ENCODE measurements at regions not wholly inside any gene's neighbourhood (a gene's known extent, or its start where the extent isn't known, plus 50 kb on each side); places are given as distances from the start of the nearest gene placed in this dataset.
"Not testable (repeated sequence)": the region's sequence is repeated elsewhere in the genome, so short reads cannot be mapped to it uniquely, and the experiment has no call there.

DNA sequence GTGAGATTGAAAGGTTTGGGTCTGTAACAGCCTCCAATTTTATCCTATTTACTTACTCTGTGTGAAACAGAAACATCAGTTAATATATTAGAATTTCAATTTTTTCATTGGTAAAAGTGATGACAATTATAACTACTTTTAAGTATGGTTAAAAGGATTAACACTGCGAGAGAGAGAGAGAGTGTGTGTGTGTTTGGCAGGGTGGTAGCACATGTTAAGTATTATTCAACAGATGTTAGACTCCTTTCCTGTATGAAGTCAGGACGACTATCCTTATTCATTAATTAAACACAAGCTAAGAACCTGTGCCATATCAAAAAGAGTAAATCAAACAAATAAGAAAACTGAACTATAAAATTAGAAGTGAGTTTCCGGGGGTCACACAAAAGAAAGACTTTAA is 662.5 kb downstream of the PLPP3 start:
- DNase-seq (ENCODE audit: low spot score), result no peak

DNA sequence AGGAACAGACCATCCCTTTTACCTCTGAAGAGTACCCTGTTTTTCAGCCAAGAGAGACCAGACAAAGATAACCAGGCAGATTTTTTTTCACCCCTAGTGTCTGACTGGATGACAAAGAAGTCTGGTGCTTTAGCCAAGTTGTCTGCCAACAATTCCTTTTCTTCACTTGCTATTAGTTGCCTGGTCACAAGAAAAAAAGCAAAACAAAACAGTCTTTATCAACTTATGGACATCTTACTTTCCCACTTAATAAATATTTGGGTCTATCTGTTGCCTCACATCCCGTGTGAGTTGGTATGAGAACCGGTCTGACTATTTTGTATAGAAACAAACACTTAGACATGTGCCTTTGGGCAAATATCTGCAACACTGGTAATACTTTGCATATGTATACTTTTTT is 662.9 kb downstream of the PLPP3 start:
- DNase-seq (ENCODE audit: low spot score), result no peak

DNA sequence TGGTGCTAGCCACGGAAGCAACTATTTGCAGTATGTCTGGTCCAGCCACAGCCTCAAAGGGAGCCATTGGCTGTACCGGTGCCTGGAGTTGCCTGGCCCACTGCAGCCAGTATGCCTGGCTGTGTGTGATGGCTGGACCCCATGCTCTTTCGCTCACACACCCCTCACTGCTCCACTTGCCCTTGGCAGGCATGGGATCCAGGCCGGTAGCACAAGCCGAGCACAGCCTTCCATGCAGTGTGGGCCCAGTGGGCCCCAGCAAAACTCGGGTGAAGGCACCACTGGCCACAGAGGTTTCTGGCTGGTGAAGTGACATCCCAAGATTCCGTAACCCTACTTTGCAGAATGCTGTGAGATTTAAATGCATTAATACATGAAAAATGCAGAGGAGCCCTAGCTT is 665.8 kb downstream of the PLPP3 start:
- DNase-seq (ENCODE audit: low spot score), result no peak

DNA sequence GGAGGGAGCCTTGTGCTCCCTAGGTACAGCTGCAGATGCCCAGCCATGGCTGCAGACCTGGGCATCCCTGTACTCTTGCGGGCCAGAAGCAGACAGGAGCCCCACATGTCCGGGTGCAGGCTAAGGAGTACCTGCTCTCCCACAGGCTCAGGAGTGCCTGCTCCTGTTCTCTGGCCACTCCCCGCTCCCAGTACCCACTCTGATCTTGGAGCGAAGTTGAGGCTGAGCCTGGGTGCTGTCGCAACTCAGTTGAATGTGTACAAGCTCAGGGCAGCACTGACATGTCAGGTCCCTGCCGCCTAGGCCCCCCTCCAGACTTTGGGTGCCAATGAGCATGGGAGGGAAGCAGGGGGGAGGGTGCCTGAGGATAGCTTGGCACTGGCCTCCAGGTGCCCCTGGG is 666.9 kb downstream of the PLPP3 start:
- no peak for DNase-seq (ENCODE audit: low spot score)

DNA sequence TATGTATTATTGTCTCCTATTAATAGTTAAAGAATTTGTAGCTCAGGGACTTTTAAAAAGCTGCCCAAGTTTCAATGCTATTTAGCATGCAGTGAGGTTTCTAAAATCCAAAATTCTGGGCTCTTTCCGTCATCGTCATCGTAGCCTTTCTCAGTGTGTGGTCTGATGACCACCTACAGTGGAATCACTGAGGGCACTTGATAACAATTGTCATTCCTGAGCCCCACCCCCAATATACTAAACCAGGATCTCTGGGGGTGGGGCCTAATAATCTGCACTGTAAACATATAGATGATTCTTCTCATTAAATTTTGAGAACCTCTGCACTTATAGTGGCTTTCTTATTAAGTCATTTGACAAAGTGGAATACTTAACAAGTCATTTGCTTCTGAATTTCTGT is 674.8 kb downstream of the PLPP3 start:
- DNase-seq (ENCODE audit: low spot score), result no peak

DNA sequence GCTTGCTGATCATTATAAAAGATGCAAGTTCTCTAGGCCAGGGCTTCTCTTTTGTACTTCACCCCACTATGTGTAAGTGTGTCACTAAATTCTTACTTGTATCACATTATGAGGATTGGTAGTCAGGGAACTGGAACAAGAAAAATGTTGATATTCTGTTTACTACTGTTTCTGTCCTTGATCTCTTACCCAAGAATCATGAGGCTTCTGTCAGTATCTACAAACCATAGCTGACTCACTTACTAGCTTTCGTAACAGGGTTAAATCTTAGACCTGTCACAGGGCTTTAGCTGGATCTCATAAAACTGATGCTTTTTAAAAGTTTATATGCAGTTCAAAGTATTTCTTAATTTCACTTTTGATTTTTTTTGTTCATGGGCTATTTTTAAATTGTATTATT is 681.2 kb downstream of the PLPP3 start:
- no peak for DNase-seq (ENCODE audit: low spot score)

DNA sequence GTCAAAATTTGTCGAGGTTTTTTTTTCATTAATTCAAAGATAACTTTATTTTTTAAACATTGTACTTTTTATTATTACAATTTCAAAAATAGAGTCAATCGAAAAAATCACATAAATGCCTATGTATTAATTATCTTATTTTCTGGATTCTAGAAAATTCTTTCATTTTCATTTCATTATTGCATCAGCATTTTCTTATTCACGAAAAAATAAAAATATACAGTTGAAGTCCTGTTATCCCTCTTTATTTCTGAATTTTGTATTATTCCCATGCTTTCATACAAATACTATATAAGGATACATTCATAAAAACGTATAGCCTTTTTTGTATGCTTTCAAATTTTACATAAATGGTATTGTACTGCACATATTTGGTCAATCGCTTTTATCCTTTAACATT is 681.0 kb upstream of the USP24 start:
- no peak for DNase-seq (ENCODE audit: low spot score)

DNA sequence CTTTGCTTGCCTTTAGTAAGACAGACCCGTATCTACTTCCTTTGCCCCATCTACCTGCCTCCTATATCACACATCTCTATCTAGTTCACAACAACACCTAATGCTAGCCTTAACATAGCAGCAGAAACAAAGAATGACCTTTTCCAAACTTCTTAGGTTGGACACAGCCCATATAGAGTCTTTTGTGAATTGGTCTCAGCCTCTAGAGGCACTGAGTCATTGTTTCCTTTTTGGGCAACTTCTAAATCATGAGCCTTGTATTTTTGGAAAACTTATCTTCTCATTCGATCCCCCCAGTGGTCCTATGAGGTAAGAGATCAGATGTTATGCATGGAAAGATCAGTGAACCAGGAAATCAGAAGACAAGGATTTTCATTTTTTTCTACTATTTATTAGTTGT is 679.4 kb upstream of the USP24 start:
- DNase-seq (ENCODE audit: low spot score), result no peak

DNA sequence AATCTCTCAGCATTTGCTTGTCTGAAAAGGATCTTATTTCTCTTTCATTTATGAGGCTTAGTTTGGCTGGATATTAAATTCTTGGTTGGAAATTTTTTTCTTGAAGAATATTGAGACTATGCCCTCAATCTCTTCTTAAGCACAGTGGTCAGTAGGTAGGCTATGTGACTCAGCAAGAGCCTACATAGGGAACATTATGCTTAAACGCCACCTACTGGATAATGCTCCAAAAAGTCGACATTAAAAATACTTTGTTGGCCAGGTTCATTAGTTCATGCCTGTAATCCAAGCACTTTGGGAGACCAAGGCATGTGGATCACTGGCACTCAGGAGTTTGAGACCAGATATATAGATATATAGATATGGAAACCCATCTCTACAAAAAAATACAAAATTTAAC is 678.0 kb upstream of the USP24 start:
- peak; percentile 55 for DNase-seq (ENCODE audit: low spot score)

DNA sequence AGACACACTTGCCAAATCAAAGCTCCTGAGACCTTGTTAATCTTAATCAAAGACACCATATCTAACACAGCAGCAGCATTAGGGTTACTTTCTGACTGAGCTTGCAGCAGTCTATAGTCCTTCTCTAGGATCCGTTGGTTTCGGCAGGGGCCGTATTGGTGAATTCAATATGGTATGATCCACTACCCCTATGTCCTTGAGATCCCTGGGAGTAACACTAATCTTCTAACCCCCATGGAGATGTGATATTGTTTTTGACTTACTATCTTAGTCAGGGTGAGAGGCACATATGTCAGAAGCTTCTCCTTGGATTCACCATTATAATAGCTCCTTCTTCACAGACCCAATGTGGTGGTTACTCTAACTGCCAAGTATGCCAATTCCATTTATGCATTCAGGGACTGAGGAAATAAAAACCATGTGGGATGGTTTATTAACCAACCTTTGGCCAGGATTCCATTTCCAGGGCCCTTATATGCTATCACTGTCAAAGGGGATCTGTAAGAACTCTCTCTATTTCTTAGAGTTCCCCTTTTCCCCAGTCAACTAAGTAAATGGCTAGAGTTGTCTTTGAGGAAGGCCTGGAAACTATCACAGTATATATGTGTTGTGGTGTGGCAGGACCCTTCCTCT is 673.6 kb upstream of the USP24 start:
- DNase-seq (ENCODE audit: low spot score), result no peak

DNA sequence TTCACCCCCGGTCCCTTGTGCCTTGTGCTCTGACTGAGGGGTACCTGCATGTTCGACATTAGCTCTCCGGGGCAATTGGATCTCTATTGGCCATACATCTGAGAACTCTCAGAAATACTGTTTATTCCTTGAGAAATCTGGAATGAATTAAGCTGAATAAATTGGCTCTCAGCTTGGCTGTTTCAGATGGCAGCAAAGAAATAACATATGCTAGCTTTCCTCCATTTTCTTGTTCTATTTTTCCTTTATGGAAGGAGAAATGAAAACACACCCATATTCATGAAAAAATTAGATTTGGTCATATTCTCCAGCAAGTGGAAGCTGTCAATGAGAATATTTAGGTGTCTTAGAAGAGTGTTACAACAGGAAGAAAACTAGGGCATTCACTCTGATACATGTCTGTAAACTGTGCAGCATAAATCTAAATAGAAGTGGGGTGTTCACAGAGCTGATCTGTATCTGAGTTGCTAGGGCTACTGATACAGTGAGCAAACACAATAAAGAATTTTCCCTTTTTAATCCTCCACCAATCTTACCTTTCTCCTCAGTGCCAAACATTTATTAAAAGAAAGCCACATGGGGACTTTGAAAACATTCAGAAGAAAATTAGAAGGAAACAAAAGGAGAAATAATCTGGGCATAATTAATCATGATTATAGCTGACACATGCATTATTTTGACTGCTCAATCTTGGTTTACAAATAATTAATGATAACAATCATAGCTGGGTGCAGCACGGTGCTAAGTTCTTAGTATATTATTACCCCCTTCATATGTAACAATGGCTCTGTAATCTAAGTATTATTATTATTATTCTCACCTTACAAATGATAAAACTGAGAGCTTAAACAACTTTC is 671.9 kb upstream of the USP24 start:
- no peak for DNase-seq (ENCODE audit: low spot score)

DNA sequence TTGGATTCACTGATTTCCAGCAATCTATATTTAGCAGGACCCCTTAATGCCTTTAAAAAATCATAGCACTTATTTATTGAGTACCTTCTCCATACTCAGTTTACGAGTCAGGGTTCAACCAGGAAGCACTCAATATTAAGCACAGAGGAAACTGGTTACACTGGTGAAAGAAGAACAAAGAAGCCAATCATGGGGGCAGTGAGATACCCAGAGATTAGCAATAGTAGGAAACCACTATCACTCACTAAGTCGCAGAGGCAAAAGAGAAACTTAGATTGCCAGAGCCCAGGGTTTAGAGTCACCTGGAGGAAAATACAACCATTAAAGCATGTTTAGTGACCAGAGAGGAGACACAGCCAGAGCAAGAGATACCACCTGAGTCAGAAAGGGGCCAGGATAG is 670.5 kb upstream of the USP24 start:
- DNase-seq (ENCODE audit: low spot score), result no peak

DNA sequence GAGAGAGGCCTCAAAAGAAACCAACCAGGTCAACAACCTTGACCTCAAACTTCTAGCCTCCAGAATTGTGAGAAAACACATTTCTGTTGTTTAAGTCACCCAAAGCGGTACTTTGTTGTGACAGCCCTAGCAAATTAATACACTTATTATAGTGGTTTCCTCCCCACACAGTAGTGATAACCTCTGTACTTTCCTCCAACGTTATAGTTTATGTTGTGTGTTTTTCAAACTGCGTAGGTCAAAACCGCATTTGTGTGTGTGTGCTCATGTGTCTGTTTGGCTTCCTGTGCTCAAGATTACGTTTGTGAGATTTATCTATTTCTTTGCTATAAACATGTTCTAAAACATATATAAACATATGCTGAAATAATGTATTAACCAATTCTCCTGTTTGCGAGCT is 667.8 kb upstream of the USP24 start:
- no peak for DNase-seq (ENCODE audit: low spot score)

DNA sequence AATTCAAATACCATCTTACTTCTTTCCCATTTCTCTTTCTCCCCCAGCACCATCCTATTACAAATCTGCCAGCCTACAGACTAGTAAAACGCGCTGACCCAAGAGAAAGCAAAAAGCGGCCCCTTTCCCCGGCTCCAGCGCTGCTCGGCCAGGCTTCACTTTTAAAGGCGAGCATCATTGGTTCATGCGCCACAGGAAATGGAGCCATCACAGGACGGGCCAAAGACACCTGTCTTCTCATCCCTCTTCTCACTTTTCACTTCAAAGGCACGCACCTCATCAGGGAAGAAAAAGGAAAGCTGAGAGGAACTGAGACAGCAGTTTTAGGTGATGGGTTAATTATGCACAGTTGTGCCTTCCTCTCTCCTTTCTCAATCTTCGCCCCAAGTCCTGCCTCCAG is 664.2 kb upstream of the USP24 start:
- no peak for DNase-seq (ENCODE audit: low spot score)

DNA sequence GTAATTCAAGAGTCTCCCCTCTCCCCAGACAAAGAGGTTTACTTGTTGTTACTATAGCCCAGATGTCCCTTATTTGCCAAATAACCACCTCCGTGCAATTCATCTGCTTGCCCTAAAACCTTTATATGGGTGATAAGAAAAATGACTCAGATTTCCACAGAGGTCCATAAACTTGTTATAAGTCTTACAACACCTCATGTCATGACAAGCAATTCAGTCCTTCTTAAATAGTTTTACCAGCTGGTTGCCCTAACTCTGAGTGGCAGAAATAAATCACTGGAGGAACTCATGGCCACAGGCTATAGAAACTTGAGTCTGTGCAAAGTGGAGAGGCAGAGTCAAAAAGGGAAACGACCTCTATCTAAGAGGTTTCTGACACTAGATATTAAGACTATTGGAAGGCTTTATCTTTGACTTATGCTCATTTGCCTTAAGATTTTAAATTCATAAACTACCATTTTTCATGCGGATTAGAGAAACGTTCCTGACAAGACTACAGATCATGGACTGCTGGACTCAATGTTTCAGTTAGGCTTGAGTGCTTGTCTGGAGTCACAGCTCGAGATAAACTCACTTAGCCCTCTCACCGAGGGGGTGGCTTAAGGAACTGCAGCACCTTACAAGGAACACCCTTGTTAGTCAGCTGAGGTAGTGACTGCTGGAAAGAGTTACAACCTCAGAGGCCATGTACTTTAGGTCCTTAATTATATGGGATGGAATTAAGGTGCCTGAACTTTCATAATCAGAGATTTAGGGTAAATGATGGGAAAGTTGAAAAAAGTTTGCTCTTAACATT is 662.5 kb upstream of the USP24 start:
- DNase-seq (ENCODE audit: low spot score), result no peak

DNA sequence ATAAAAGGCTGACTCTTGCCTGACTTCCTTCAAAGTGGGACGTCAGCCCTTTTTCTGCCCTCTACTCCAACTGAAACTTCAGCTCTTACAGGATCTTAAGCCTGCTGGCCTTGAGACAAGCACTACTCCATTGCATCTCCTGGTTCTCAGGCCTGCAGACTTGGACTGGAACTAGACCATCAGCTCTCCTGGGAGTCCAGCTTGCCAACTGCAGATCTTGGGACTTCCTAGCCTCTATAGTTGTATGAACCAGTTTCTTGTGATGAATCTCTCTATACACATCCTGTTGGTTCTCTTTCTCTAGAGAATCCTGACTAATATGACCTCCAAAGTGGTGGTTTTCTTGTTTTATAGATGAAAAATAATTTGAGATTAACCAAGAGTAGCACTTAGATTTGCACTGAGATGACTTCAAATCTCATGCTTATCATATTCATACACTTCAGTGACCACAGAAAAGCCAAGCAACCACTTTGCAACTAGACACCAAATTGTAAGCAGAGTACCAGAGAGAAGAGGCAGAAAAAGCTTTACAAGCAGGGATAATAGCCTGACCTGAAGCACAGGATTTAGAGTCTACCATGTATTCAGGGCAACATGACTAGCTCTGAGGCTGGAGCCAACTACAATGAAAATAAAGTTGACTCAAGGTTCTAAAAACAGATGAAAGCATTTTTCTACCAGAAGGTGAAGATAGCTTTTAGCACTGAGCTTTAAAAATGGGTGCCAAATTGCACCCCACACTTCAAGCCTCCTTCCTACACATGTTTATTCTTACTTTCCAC is 661.3 kb upstream of the USP24 start:
- no peak for DNase-seq (ENCODE audit: low spot score)

DNA sequence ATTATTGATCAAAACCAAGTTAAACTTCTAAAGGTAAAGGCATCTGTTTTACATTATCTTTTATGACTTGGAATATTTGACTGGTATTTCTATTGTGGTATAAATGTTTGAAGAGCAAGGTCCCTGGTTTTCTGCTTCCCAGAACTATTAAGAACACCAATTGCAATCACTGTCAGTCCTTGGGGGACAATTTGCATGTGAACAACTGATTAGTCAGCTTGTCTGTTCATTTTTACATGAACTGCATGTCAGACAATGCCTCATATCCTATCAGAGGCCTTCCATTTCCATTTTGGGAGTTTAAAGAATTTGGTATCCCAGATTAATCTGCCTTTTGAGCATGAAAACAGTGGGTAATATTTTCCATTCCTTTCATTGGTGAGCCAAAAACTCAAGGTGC is 654.9 kb upstream of the USP24 start:
- DNase-seq (ENCODE audit: low spot score), result no peak

DNA sequence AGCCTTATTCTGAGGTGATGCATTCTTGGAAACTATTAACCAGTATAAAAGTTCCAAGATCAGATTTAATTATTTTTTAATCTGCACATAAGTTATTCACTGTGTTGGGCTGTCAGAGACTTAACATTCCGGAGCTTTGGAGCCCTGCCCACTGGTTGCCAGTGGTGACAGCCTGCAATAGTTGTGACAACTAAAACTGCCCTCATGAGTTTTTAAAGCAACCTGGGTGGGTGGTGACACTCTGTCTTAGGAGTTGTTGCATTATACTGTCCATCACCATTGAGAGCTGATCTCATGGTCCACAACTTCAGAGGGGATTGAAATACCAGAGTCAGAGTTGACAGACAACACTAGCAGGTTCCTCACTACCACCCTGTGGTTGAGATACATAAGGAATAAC is 653.9 kb upstream of the USP24 start:
- no peak for DNase-seq (ENCODE audit: low spot score)

DNA sequence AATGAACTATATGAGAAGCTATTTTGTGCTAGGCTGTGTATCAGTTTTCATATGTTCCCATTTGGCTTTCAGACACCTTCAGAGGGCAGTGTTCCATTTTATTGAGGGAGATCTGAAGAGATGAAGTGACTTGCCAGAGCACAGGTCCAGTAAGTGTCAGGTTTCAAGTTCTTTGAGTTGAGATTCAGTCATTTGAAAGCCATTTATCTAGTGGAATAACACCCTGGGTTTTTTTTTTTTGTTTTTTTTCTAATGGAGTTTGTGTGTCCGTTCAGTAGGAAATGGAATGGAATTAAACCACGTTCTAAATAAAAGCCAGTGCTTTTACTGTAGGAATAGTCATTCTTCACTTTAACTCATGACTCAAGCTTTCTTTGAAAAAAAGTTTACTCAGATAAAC is 652.9 kb upstream of the USP24 start:
- peak; percentile 31 for DNase-seq (ENCODE audit: low spot score)

DNA sequence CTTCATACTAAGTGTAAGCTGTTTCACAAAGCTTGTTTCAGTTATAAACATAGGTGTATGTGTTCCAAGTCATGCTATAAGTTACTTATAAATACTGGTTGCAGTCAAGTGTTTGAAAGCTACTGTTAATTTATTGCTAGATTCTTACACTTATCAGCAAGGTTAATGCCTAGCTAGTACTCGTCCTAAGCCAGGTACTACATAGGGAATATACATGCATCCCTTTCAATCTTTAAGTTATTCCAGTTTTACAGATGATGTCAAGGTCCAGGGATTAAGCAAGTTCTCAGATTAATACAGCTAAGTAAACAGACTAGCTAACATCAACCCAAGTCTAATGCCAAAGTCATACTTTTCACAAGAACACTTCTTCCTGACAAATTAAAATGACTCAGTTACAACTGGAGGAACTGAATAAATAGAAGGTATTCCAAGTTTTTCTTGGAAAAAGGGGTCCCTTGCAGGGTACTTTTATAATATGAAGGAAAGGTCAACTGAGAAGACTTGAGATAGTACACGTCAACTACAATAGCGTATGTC is 652.2 kb upstream of the USP24 start:
- no peak for DNase-seq (ENCODE audit: low spot score)

DNA sequence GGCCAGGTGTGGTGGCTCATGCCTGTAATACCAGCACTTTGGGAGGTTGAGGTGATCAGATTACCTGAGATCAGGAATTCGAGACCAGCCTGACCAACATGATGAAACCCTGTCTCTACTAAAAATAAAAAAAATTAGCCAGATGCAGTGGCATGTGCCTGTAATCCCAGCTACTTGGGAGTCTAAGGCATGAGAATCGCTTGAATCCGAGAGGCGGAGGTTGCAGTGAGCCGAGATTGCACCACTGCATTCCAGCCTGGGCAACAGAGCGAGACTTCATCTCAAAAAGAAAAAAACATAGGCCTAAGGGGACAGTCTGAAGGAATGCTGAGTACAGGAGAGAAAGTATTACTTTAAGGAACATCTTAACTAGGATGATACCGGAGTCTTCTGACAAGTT is 650.6 kb upstream of the USP24 start:
- not testable (repeated sequence) for DNase-seq (ENCODE audit: low spot score)

DNA sequence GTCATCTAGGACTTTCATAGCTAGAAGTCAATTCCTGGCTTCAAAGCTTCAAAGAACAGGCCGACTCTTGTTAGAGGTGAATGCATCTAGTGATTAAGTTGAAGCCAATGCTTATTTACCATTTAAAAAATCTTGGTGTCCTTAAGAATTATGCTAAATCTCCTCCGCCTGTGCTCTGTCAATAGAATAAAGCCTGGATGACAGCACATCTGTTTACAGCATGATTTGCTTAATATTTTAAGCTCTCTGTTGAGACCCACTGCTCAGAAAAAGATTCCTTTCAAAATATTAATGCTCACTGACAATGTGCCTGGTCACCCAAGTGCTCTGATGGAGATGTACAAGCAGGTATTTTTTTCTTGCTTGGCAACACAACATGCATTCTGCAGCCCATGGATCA is 649.1 kb upstream of the USP24 start:
- no peak for DNase-seq (ENCODE audit: low spot score)

Measured in SW480 (cell line).